ENCODE measurements at regions not wholly inside any gene's neighbourhood (a gene's known extent, or its start where the extent isn't known, plus 50 kb on each side); places are given as distances from the start of the nearest gene placed in this dataset.

DNA sequence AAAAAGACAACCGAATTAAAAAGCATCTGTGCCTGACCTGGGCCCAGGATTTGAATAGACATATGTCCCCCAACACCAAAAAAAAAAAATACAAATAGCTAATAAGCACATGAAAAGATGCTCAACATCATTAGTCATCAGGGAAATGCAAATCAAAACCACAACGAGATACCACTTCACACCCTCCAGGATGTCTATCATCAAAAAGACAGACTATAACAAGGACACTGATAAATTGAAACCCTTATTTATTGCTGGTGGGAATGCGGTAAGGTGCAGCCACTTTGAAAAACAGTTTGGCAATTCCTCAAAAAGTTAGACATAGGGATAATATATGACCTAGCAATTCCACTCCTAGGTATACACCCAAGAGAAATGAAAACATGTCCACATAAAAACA lies 72.3 kb upstream of the CAMK1G start:
- TF ChIP-seq CTCF (IDR thresholded peaks at IDR 0.05) (no peak), REST (IDR thresholded peaks at IDR 0.05; ENCODE audit: insufficient read depth in 1 of 2, low read depth in 2 of 2, low read length in 1 of 2) (no peak)
